ENCODE measurements at regions not wholly inside any gene's neighbourhood (a gene's known extent, or its start where the extent isn't known, plus 50 kb on each side); places are given as distances from the start of the nearest gene placed in this dataset.

GRCh38 chr7:114843102-114843501 lies 78.8 kb upstream of the MDFIC start:
- CTCF ChIA-PET, result no interaction called here
- no peak for DNase-seq (ENCODE audit: low read depth in 1 of 2, low spot score in 1 of 2)
- no peaks in the 10 kb centered on the region for H3K9me3 ChIP-seq
- H3K4me1 ChIP-seq, result no peaks in the 10 kb centered on the region
- WGBS (ENCODE audit: missing lambda C conversion rate), result 86% methylated on average over 3 of the region's 3 CpGs
- POLR2A ChIA-PET, result no interaction called here
- ATAC-seq, result no peak
- FAIRE-seq, result no peak
- no peak overlapping the region for H3K4me3 ChIP-seq
- no peak overlapping the region for H3K4me2 ChIP-seq
- TF ChIP-seq CBX2 (IDR thresholded peaks at IDR 0.05; ENCODE audit: borderline replicate concordance, low read depth) (no peak), EP300 (IDR thresholded peaks at IDR 0.05) (no peak), RCOR1 (IDR thresholded peaks at IDR 0.05; ENCODE audit: low read depth, low read length) (no peak), FOSL2 (IDR thresholded peaks at IDR 0.05) (no peak), FOSL2 (CRISPR knock-in tag; IDR thresholded peaks at IDR 0.05) (no peak), SMC3 (IDR thresholded peaks at IDR 0.05) (no peak), USF2 (IDR thresholded peaks at IDR 0.05) (no peak), FOSB (CRISPR knock-in tag; IDR thresholded peaks at IDR 0.05) (no peak), RARB (CRISPR knock-in tag; IDR thresholded peaks at IDR 0.05) (no peak), ELK1 (IDR thresholded peaks at IDR 0.05; ENCODE audit: low read depth, low read length) (no peak), HOXB13 (CRISPR knock-in tag; IDR thresholded peaks at IDR 0.05; ENCODE audit: low read depth) (no peak), RNF2 (IDR thresholded peaks at IDR 0.05; ENCODE audit: borderline replicate concordance, low read depth) (no peak), NR3C1 (IDR thresholded peaks at IDR 0.05) (no peak), KDM1A (IDR thresholded peaks at IDR 0.05; ENCODE audit: low read depth) (no peak), BHLHE40 (IDR thresholded peaks at IDR 0.05; ENCODE audit: low read depth, low read length) (no peak), HOXA7 (CRISPR knock-in tag; IDR thresholded peaks at IDR 0.05) (no peak), RFX5 (IDR thresholded peaks at IDR 0.05) (no peak), NPAS2 (CRISPR knock-in tag; IDR thresholded peaks at IDR 0.05; ENCODE audit: borderline replicate concordance) (no peak), ZC3H11A (IDR thresholded peaks at IDR 0.05) (no peak), RAD21 (conservative IDR thresholded peaks at IDR 0.05 in 1 of 2, IDR thresholded peaks at IDR 0.05 in 1 of 2) (no peak)
- TF ChIP-seq, protein P1, sequence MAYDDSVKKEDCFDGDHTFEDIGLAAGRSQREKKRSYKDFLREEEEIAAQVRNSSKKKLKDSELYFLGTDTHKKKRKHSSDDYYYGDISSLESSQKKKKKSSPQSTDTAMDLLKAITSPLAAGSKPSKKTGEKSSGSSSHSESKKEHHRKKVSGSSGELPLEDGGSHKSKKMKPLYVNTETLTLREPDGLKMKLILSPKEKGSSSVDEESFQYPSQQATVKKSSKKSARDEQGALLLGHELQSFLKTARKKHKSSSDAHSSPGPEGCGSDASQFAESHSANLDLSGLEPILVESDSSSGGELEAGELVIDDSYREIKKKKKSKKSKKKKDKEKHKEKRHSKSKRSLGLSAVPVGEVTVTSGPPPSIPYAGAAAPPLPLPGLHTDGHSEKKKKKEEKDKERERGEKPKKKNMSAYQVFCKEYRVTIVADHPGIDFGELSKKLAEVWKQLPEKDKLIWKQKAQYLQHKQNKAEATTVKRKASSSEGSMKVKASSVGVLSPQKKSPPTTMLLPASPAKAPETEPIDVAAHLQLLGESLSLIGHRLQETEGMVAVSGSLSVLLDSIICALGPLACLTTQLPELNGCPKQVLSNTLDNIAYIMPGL (CRISPR knock-in tag; IDR thresholded peaks at IDR 0.05; ENCODE audit: borderline replicate concordance), result no peak
- no peak overlapping the region for H3K27ac ChIP-seq

- H3K4me2 ChIP-seq, result no peak overlapping the region
- no peak for FAIRE-seq
These were observed 70.4 kb upstream of the MDFIC start for GRCh38 chr7:114851406-114852061.

DNA sequence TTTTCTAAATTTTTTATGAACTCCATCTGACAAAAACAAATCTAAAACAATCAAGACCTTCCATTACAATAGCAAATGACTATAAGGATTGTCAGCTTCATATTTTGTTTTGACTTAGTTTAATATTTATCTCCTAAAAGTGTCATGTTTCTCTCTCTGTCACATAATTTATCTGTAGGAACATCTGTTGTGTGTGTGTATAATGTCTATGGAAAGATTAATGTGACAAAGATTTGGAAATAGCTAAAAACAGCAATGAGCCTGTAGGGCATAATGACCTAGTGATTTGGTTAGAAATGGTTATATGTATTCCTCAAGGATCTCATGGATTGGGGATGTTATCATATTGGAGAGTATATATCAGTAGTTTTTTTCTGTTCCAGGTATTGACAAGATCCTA lies 69.6 kb upstream of the MDFIC start:
- CTCF ChIA-PET, result no interaction called here
- no peak for ATAC-seq
- TF ChIP-seq USF2 (IDR thresholded peaks at IDR 0.05) (no peak), EHMT2 (IDR thresholded peaks at IDR 0.05; ENCODE audit: low read depth) (no peak), POLR2A (IDR thresholded peaks at IDR 0.05; ENCODE audit: low read length) (no peak), POLR2AphosphoS2 (conservative IDR thresholded peaks at IDR 0.05; ENCODE audit: low read length) (no peak), NR3C1 (IDR thresholded peaks at IDR 0.05) (no peak), PHF8 (IDR thresholded peaks at IDR 0.05; ENCODE audit: borderline replicate concordance, low read depth) (no peak), RFX5 (IDR thresholded peaks at IDR 0.05) (no peak), HOXA7 (CRISPR knock-in tag; IDR thresholded peaks at IDR 0.05) (no peak), EP300 (IDR thresholded peaks at IDR 0.05) (no peak)
- TF ChIP-seq, protein P2, sequence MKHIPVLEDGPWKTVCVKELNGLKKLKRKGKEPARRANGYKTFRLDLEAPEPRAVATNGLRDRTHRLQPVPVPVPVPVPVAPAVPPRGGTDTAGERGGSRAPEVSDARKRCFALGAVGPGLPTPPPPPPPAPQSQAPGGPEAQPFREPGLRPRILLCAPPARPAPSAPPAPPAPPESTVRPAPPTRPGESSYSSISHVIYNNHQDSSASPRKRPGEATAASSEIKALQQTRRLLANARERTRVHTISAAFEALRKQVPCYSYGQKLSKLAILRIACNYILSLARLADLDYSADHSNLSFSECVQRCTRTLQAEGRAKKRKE (CRISPR knock-in tag; IDR thresholded peaks at IDR 0.05; ENCODE audit: low read depth), result no peak

More at GRCh38 chr7:114851406-114852061, 70.4 kb upstream of the MDFIC start:
- ATAC-seq, result no peak
- 85% methylated on average over 3 of the region's 3 CpGs for WGBS (ENCODE audit: missing lambda C conversion rate)
- ChIA-PET POLR2A (no interaction called here), CTCF (no interaction called here)
- Histone ChIP-seq H3K4me3 (no peak overlapping the region), H3K27ac (no peak overlapping the region), H3K4me1 (peaks cover 15% of the 10 kb centered on the region), H3K9me3 (no peaks in the 10 kb centered on the region)
- TF ChIP-seq ZC3H11A (IDR thresholded peaks at IDR 0.05), result no peak
- DNase-seq (ENCODE audit: low read depth in 1 of 2, low spot score in 1 of 2), result no peak

More for the DNA sequence above, 69.6 kb upstream of the MDFIC start:
- no peaks in the 10 kb centered on the region for H3K9me3 ChIP-seq
- peaks cover 22% of the 10 kb centered on the region for H3K4me1 ChIP-seq
- no peak overlapping the region for H3K4me3 ChIP-seq
- H3K27ac ChIP-seq, result no peak overlapping the region
- DNase-seq (ENCODE audit: low read depth in 1 of 2, low spot score in 1 of 2) (no peak), FAIRE-seq (peak; percentile 18)
- no peak overlapping the region for H3K4me2 ChIP-seq
- POLR2A ChIA-PET, result no interaction called here
